ENCODE measurements at regions not wholly inside any gene's neighbourhood (a gene's known extent, or its start where the extent isn't known, plus 50 kb on each side); places are given as distances from the start of the nearest gene placed in this dataset.

DNA sequence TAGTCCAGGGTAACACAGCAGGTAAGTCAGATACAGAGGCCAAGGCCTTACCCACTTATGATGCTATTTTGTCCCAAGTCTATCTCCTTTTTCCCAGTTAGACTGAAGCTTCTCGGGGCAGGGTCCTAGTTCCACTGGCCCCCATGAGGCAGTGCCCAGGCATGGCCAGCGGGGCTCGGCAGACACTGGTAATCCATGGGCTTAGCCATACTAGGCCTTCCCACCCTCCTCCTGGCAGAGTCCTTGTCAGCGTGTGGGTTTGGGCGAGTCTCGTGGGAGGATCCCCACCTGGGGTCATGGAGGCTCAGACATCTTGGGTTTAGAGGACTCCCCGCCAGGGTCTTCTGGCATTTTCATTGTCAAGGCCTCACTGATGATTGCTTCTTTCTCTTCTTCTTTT is 84.7 kb upstream of the BRD7 start:
- no peak overlapping the region for H3K4me3 ChIP-seq (replicated peaks in 1 of 3; ENCODE audit: low read depth in 2 of 3, low read length in 3 of 3)
- Mint-ChIP-seq H3K36me3 (no peaks in the 10 kb centered on the region), H3K27ac (no peak overlapping the region)

DNA sequence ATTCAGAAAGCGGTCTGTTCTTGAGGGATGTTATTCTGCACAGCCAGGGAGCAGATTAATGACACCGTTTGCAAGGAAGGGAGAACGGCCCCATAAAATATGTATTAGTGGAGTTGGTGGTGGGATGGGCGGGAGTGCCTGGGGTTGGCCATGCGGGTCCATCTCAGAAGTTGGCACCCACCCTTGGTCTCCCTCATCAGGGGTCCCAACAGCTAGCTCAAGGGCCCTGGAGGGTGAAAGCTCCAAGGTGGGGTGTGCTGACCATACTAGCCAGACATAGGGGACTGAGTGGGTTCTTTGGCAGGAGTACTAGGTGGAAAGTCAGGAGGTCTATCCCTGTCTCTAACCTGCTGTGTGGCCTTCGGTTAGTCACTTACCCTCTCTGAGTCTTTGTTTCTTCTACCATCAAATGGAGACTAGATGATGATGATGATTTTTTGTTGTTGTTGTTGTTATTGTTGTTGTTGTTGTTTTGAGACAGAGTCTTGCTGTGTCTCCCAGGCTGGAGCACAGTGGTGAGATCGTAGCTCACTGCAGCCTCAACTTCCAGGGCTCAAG is 83.2 kb upstream of the BRD7 start:
- Mint-ChIP-seq H3K27ac (no peak overlapping the region), H3K36me3 (no peaks in the 10 kb centered on the region), H3K4me1 (no peaks in the 10 kb centered on the region), H3K27me3 (ENCODE audit: low read depth in 3 of 3) (peaks cover 4 to 9% (median 7%) of the 10 kb centered on the region in 3 donors), H3K4me3 (no peak overlapping the region), H3K9me3 (no peaks in the 10 kb centered on the region)
- H3K79me2 ChIP-seq (ENCODE audit: insufficient read depth, low read length) = no peaks in the 10 kb centered on the region
- TF ChIP-seq, protein P1, sequence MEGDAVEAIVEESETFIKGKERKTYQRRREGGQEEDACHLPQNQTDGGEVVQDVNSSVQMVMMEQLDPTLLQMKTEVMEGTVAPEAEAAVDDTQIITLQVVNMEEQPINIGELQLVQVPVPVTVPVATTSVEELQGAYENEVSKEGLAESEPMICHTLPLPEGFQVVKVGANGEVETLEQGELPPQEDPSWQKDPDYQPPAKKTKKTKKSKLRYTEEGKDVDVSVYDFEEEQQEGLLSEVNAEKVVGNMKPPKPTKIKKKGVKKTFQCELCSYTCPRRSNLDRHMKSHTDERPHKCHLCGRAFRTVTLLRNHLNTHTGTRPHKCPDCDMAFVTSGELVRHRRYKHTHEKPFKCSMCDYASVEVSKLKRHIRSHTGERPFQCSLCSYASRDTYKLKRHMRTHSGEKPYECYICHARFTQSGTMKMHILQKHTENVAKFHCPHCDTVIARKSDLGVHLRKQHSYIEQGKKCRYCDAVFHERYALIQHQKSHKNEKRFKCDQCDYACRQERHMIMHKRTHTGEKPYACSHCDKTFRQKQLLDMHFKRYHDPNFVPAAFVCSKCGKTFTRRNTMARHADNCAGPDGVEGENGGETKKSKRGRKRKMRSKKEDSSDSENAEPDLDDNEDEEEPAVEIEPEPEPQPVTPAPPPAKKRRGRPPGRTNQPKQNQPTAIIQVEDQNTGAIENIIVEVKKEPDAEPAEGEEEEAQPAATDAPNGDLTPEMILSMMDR (IDR thresholded peaks at IDR 0.05) = no peak
- no peaks in the 10 kb centered on the region for H4K20me1 ChIP-seq (ENCODE audit: insufficient read depth, low read length)
- intact Hi-C loops (cut with micrococcal nuclease) = no loop called here
- no peaks in the 10 kb centered on the region for H3K27me3 ChIP-seq (ENCODE audit: control insufficient read depth in 2 of 2, insufficient read depth in 2 of 2, low read length in 2 of 2)
- 100% methylated on average over 2 of the region's 7 CpGs for WGBS (ENCODE audit: insufficient coverage)
- no peak overlapping the region for H3K9ac ChIP-seq (ENCODE audit: insufficient read depth, low read length, poor library complexity, severe bottlenecking)
- H3K4me1 ChIP-seq (ENCODE audit: control insufficient read depth in 1 of 2, insufficient read depth in 2 of 2, low read length in 2 of 2) = no peaks in the 10 kb centered on the region
- no peak overlapping the region for H2AFZ ChIP-seq (ENCODE audit: insufficient read depth, low read depth, low read length, poor library complexity, severe bottlenecking)
- no peaks in the 10 kb centered on the region for H3K36me3 ChIP-seq (replicated peaks in 1 of 2; ENCODE audit: control insufficient read depth in 1 of 2, insufficient read depth in 2 of 2, low read length in 2 of 2)
- H3K27ac ChIP-seq (ENCODE audit: low read depth in 1 of 2, low read length in 2 of 2) = no peak overlapping the region
- no peak for DNase-seq
- H3K9me3 ChIP-seq (replicated peaks in 1 of 2; ENCODE audit: control insufficient read depth in 1 of 2, insufficient read depth in 1 of 2, low read length in 2 of 2) = no peaks in the 10 kb centered on the region
- no peak overlapping the region for H3K4me2 ChIP-seq (replicated peaks; ENCODE audit: extremely low read depth, low read length, poor library complexity, severe bottlenecking)
- no peak overlapping the region for H3K4me3 ChIP-seq (replicated peaks in 1 of 3; ENCODE audit: low read depth in 2 of 3, low read length in 3 of 3)

More for the DNA sequence above, 84.7 kb upstream of the BRD7 start:
- H3K27me3 ChIP-seq (ENCODE audit: control insufficient read depth in 2 of 2, insufficient read depth in 2 of 2, low read length in 2 of 2) = no peaks in the 10 kb centered on the region
- no peak overlapping the region for H2AFZ ChIP-seq (ENCODE audit: insufficient read depth, low read depth, low read length, poor library complexity, severe bottlenecking)
- H4K20me1 ChIP-seq (ENCODE audit: insufficient read depth, low read length) = no peaks in the 10 kb centered on the region
- intact Hi-C loops (cut with micrococcal nuclease) = no loop called here
- no peak overlapping the region for H3K9ac ChIP-seq (ENCODE audit: insufficient read depth, low read length, poor library complexity, severe bottlenecking)
- TF ChIP-seq, protein P1 (IDR thresholded peaks at IDR 0.05) = no peak
- 96% methylated on average over 6 of the region's 7 CpGs for WGBS (ENCODE audit: insufficient coverage)
- H3K4me1 ChIP-seq (ENCODE audit: control insufficient read depth in 1 of 2, insufficient read depth in 2 of 2, low read length in 2 of 2) = no peaks in the 10 kb centered on the region
- H3K79me2 ChIP-seq (ENCODE audit: insufficient read depth, low read length) = no peaks in the 10 kb centered on the region
- H3K36me3 ChIP-seq (replicated peaks in 1 of 2; ENCODE audit: control insufficient read depth in 1 of 2, insufficient read depth in 2 of 2, low read length in 2 of 2) = no peaks in the 10 kb centered on the region
- H3K9me3 ChIP-seq (replicated peaks in 1 of 2; ENCODE audit: control insufficient read depth in 1 of 2, insufficient read depth in 1 of 2, low read length in 2 of 2) = no peaks in the 10 kb centered on the region
- no peak for DNase-seq
- H3K4me1 Mint-ChIP-seq = peaks cover 2% of the 10 kb centered on the region
- H3K4me3 Mint-ChIP-seq = no peak overlapping the region
- no peak overlapping the region for H3K4me2 ChIP-seq (replicated peaks; ENCODE audit: extremely low read depth, low read length, poor library complexity, severe bottlenecking)
- no peaks in the 10 kb centered on the region for H3K9me3 Mint-ChIP-seq
- peaks cover 4 to 7% (median 7%) of the 10 kb centered on the region in 3 donors for H3K27me3 Mint-ChIP-seq (ENCODE audit: low read depth in 3 of 3)
- no peak overlapping the region for H3K27ac ChIP-seq (ENCODE audit: low read depth in 1 of 2, low read length in 2 of 2)

All from CD14-positive monocyte (primary cell).